ENCODE measurements at regions not wholly inside any gene's neighbourhood (a gene's known extent, or its start where the extent isn't known, plus 50 kb on each side); places are given as distances from the start of the nearest gene placed in this dataset.
"Not testable (repeated sequence)": the region's sequence is repeated elsewhere in the genome, so short reads cannot be mapped to it uniquely, and the experiment has no call there.

- H3K23me2 ChIP-seq (ENCODE audit: low read depth, low read length); CTCF ChIA-PET (ENCODE audit: partially characterized antibody); H3K14ac ChIP-seq (ENCODE audit: insufficient read length); H3K18ac ChIP-seq (ENCODE audit: extremely low read depth, low read length); H2BK20ac ChIP-seq (ENCODE audit: low read length); H4K5ac ChIP-seq (ENCODE audit: insufficient read length, low read depth, low read length); H3K23ac ChIP-seq (ENCODE audit: insufficient read length); FAIRE-seq; H4K8ac ChIP-seq (ENCODE audit: extremely low read depth, insufficient read depth, low read length); H3K4ac ChIP-seq (replicated peaks; ENCODE audit: insufficient read length, low read depth, low read length); H4K20me1 ChIP-seq (replicated peaks in 1 of 2; ENCODE audit: control insufficient read depth in 1 of 2, insufficient read depth in 2 of 2, low read length in 2 of 2); H3K9me3 ChIP-seq (ENCODE audit: insufficient read depth in 2 of 2, low read depth in 1 of 2, low read length in 1 of 2); H3K4me3 ChIP-seq (ENCODE audit: extremely low read depth in 1 of 4, insufficient read depth in 2 of 4, low read depth in 3 of 4, low read length in 4 of 4); H3K56ac ChIP-seq (replicated peaks; ENCODE audit: insufficient read length, low read depth, low read length); H3K4me2 ChIP-seq (ENCODE audit: insufficient read depth in 1 of 2, low read depth in 2 of 2, low read length in 2 of 2); H2BK12ac ChIP-seq (ENCODE audit: low read depth, low read length); POLR2A ChIA-PET (ENCODE audit: partially characterized antibody); H2AFZ ChIP-seq (ENCODE audit: low read length); DNase-seq (ENCODE audit: low read depth in 1 of 2, low spot score in 2 of 2); H2BK120ac ChIP-seq (replicated peaks; ENCODE audit: low read depth, low read length); H3K79me1 ChIP-seq (ENCODE audit: low read depth, low read length); H3K27ac ChIP-seq (ENCODE audit: low read depth, low read length); H3K79me2 ChIP-seq (ENCODE audit: control insufficient read depth in 1 of 2, insufficient read depth in 2 of 2, low read length in 2 of 2); H2BK5ac ChIP-seq (ENCODE audit: low read depth, low read length); H3K4me1 ChIP-seq (replicated peaks in 1 of 4; ENCODE audit: control insufficient read depth in 3 of 4, insufficient read depth in 4 of 4, low read length in 3 of 4); H4K91ac ChIP-seq (replicated peaks; ENCODE audit: insufficient read length, low read length); H3K36me3 ChIP-seq (ENCODE audit: control insufficient read depth in 2 of 4, insufficient read depth in 4 of 4, low read length in 3 of 4); H3K27me3 ChIP-seq (replicated peaks in 1 of 4; ENCODE audit: control insufficient read depth in 3 of 4, extremely low read depth in 1 of 4, insufficient read depth in 3 of 4, low read length in 3 of 4); H2BK15ac ChIP-seq (ENCODE audit: low read length); H2AK5ac ChIP-seq (ENCODE audit: low read depth, low read length); H3K9ac ChIP-seq (replicated peaks in 1 of 4; ENCODE audit: extremely low read depth in 1 of 4, low read depth in 3 of 4, low read length in 3 of 4): not testable (repeated sequence)
- 87% methylated on average over 6 of the region's 7 CpGs; no CpG with 5 or more reads in 1 of the 2 experiments for WGBS, 2 experiments (ENCODE audit: extremely low coverage in 1 of 2, insufficient coverage in 1 of 2, insufficient read length in 1 of 2, insufficient replicate concordance in 2 of 2, low coverage in 1 of 2, low lambda C conversion rate in 2 of 2, missing lambda C conversion rate in 1 of 2)
Observed at GRCh38 chr17:31793634-31794033, 65.4 kb downstream of the COPRS start.

All from H1 (cell line).